ENCODE measurements at regions not wholly inside any gene's neighbourhood (a gene's known extent, or its start where the extent isn't known, plus 50 kb on each side); places are given as distances from the start of the nearest gene placed in this dataset.

GRCh38 chr3:13254028-13254951 is 165.8 kb downstream of the NUP210 start:
- Histone ChIP-seq H2AFZ (ENCODE audit: low read depth, low read length) (no peak overlapping the region), H3K9me3 (replicated peaks; ENCODE audit: control insufficient read depth, insufficient read depth, low read depth, low read length) (no peaks in the 10 kb centered on the region), H3K36me3 (ENCODE audit: control insufficient read depth, insufficient read depth, low read length) (no peaks in the 10 kb centered on the region), H3K4me1 (replicated peaks in 1 of 2; ENCODE audit: control insufficient read depth in 2 of 2, insufficient read depth in 2 of 2, low read length in 2 of 2) (peaks cover 4 to 5% of the 10 kb centered on the region in 2 experiments; a peak in 2 of 5 replicates), H3K79me2 (ENCODE audit: control insufficient read depth, insufficient read depth, low read length) (no peaks in the 10 kb centered on the region), H3K4me2 (ENCODE audit: insufficient read depth, low read length) (no peak overlapping the region), H3K27me3 (ENCODE audit: control insufficient read depth in 2 of 2, insufficient read depth in 2 of 2, low read length in 2 of 2) (peaks cover 70 to 95% of the 10 kb centered on the region in 2 experiments), H3K9ac (ENCODE audit: insufficient read depth in 1 of 2, low read depth in 2 of 2, low read length in 2 of 2) (no peak overlapping the region), H3K9me1 (ENCODE audit: control insufficient read depth, insufficient read depth, low read length) (no peaks in the 10 kb centered on the region), H4K20me1 (replicated peaks; ENCODE audit: control insufficient read depth, insufficient read depth, low read length) (peaks cover 43% of the 10 kb centered on the region), H3K27ac (ENCODE audit: extremely low read depth, low read depth, low read length) (no peak overlapping the region), H3K4me3 (no peak overlapping the region)
- FAIRE-seq (no peak), ATAC-seq (no peak), DNase-seq (ENCODE audit: extremely low read depth in 1 of 4, low spot score in 3 of 4) (no peak)
- in situ Hi-C loops (cut with MboI): no loop called here
- ChIA-PET POLR2A (interaction anchor here (0.5 to 1.6 kb wide), 5 partner anchors 13 to 521 kb away, joined by 3 to 5 read pairs (median 3); no protein-coding TSS in a partner anchor), CTCF (ENCODE audit: low intra/inter-chr PET ratio) (no interaction called here)
- intact Hi-C loops (cut with micrococcal nuclease): no loop called here
- TF ChIP-seq ZNF316 (IDR thresholded peaks at IDR 0.05) (peak; percentile 58), C11orf30 (IDR thresholded peaks at IDR 0.05; ENCODE audit: low read depth) (peak; percentile 47), EP400 (IDR thresholded peaks at IDR 0.05) (no peak)
- WGBS (ENCODE audit: insufficient coverage, low coverage, missing lambda C conversion rate): 8% methylated on average over 26 of the region's 28 CpGs
- BruUV-seq (replicated peaks): no TSS peak

All from K562 (cell line).